ENCODE measurements at regions not wholly inside any gene's neighbourhood (a gene's known extent, or its start where the extent isn't known, plus 50 kb on each side); places are given as distances from the start of the nearest gene placed in this dataset.

GRCh38 chr7:114364151-114364550 lies 50.5 kb upstream of the FOXP2 start:
- no peak overlapping the region for H3K4me3 ChIP-seq
- intact Hi-C loops (cut with DNase I): no loop called here
- no peaks in the 10 kb centered on the region for H3K27me3 ChIP-seq
- TF ChIP-seq CTCF (IDR thresholded peaks at IDR 0.05): no peak
- no peaks in the 10 kb centered on the region for H3K36me3 ChIP-seq
- H3K9me3 ChIP-seq: no peaks in the 10 kb centered on the region
- H3K4me1 ChIP-seq: no peaks in the 10 kb centered on the region
- ATAC-seq: peak in 5 of 8 donors; percentile 67 to 84 (median 74)
- 42 to 50% methylated on average over 3 of the region's 3 CpGs for WGBS, 2 donors
- no peak overlapping the region for H3K27ac ChIP-seq
- no peak for DNase-seq

- H3K4me3 ChIP-seq: no peak overlapping the region
- DNase-seq: no peak
- no peaks in the 10 kb centered on the region for H3K9me3 ChIP-seq
- WGBS, 2 donors: 92 to 93% methylated on average over 1 of the region's 1 CpG
- no peaks in the 10 kb centered on the region for H3K27me3 ChIP-seq
- TF ChIP-seq CTCF (IDR thresholded peaks at IDR 0.05): no peak
- ATAC-seq: no peak
- intact Hi-C loops (cut with DNase I): no loop called here
- H3K4me1 ChIP-seq: no peaks in the 10 kb centered on the region
- no peak overlapping the region for H3K27ac ChIP-seq
- H3K36me3 ChIP-seq: no peaks in the 10 kb centered on the region
Observed at GRCh38 chr7:114363292-114363691, 51.3 kb upstream of the FOXP2 start.

- WGBS, 2 donors: 78 to 82% methylated on average over 2 of the region's 2 CpGs
- Histone ChIP-seq H3K4me3 (no peak overlapping the region), H3K36me3 (no peaks in the 10 kb centered on the region), H3K27me3 (no peaks in the 10 kb centered on the region), H3K9me3 (no peaks in the 10 kb centered on the region), H3K27ac (no peak overlapping the region), H3K4me1 (no peaks in the 10 kb centered on the region)
- ATAC-seq (no peak), DNase-seq (no peak)
- intact Hi-C loops (cut with DNase I): no loop called here
- no peak for TF ChIP-seq CTCF (IDR thresholded peaks at IDR 0.05)
Observed at GRCh38 chr7:114358911-114359310, 55.7 kb upstream of the FOXP2 start.

- no peak for ATAC-seq
- Histone ChIP-seq H3K36me3 (no peaks in the 10 kb centered on the region), H3K4me1 (no peaks in the 10 kb centered on the region), H3K4me3 (no peak overlapping the region), H3K27ac (no peak overlapping the region), H3K9me3 (no peaks in the 10 kb centered on the region), H3K27me3 (no peaks in the 10 kb centered on the region)
- WGBS, 2 donors: 80 to 86% methylated on average over 3 of the region's 3 CpGs
- TF ChIP-seq CTCF (IDR thresholded peaks at IDR 0.05): no peak
- intact Hi-C loops (cut with DNase I): no loop called here
- no peak for DNase-seq
Observed at GRCh38 chr7:114356133-114356532, 58.5 kb upstream of the FOXP2 start.

- Histone ChIP-seq H3K9me3 (no peaks in the 10 kb centered on the region), H3K27ac (no peak overlapping the region), H3K36me3 (no peaks in the 10 kb centered on the region), H3K27me3 (no peaks in the 10 kb centered on the region), H3K4me1 (no peaks in the 10 kb centered on the region), H3K4me3 (no peak overlapping the region)
- no peak for DNase-seq
- ATAC-seq: no peak
- 87% methylated on average over 1 of the region's 1 CpG for WGBS, 2 donors
- intact Hi-C loops (cut with DNase I): no loop called here
- TF ChIP-seq CTCF (IDR thresholded peaks at IDR 0.05): no peak
Observed at GRCh38 chr7:114354306-114354705, 60.3 kb upstream of the FOXP2 start.

All from heart right ventricle (tissue), 16 donors.